ENCODE measurements at regions not wholly inside any gene's neighbourhood (a gene's known extent, or its start where the extent isn't known, plus 50 kb on each side); places are given as distances from the start of the nearest gene placed in this dataset.

GRCh38 chr5:74519679-74520078 is 120.8 kb downstream of the ENC1 start:
- no peak overlapping the region for H3K9ac ChIP-seq (replicated peaks; ENCODE audit: extremely low read depth, insufficient read depth, low read length)
- H3K79me2 ChIP-seq (ENCODE audit: control insufficient read depth, insufficient read depth, low read length) = no peaks in the 10 kb centered on the region
- BruUV-seq (replicated peaks) = no TSS peak
- no peak overlapping the region for H3K4me2 ChIP-seq (ENCODE audit: insufficient read depth, low read length)
- H3K36me3 ChIP-seq (ENCODE audit: control insufficient read depth in 2 of 2, extremely low read depth in 1 of 2, insufficient read depth in 2 of 2, low read length in 2 of 2) = no peaks in the 10 kb centered on the region
- CTCF ChIA-PET = interaction anchor here (2.3 kb wide), 1 partner anchor 121 kb away, joined by 8 read pairs; the partner anchor contains the start of gene ENC1
- dilution Hi-C loops (cut with MboI; ENCODE audit: extremely low pct_ligation_motif_present, low sequenced_read_pairs) (no loop called here), intact Hi-C loops (cut with micrococcal nuclease) (no loop called here)
- TF ChIP-seq EZH2 (IDR thresholded peaks at IDR 0.05; ENCODE audit: borderline replicate concordance, low read depth, low read length, severe bottlenecking) = no peak
- no peak for TF ChIP-seq GATA2 (IDR thresholded peaks at IDR 0.05; ENCODE audit: insufficient read depth, insufficient read length, low read depth, low read length)
- TF ChIP-seq POLR2AphosphoS5 (IDR thresholded peaks at IDR 0.05; ENCODE audit: insufficient read depth, low read depth, low read length) = no peak
- TF ChIP-seq POLR2A (IDR thresholded peaks at IDR 0.05; ENCODE audit: low read depth, low read length) = no peak
- no peak for TF ChIP-seq FOS (IDR thresholded peaks at IDR 0.05; ENCODE audit: borderline replicate concordance, insufficient read depth, low read length)
- no peak for TF ChIP-seq MYC (IDR thresholded peaks at IDR 0.05; ENCODE audit: low read depth, low read length)
- no peak for TF ChIP-seq CTCF (IDR thresholded peaks at IDR 0.05; ENCODE audit: extremely low read depth in 1 of 2, insufficient read depth in 1 of 2, low read depth in 1 of 2, low read length in 2 of 2)
- no peak for TF ChIP-seq JUN (IDR thresholded peaks at IDR 0.05; ENCODE audit: borderline replicate concordance, insufficient read depth, insufficient read length, low read depth)
- no peak for TF ChIP-seq MAX (IDR thresholded peaks at IDR 0.05; ENCODE audit: insufficient read depth, insufficient read length)
- FAIRE-seq (no peak), DNase-seq (ENCODE audit: low read depth, low spot score) (no peak)
- no peaks in the 10 kb centered on the region for H4K20me1 ChIP-seq (replicated peaks; ENCODE audit: control insufficient read depth, extremely low read depth, insufficient read depth, low read length)
- no peak overlapping the region for H3K4me3 ChIP-seq (replicated peaks in 1 of 3; ENCODE audit: insufficient read depth in 1 of 3, low read depth in 1 of 3, low read length in 3 of 3)
- H3K9me3 ChIP-seq (replicated peaks; ENCODE audit: control insufficient read depth, insufficient read depth, low read length) = no peaks in the 10 kb centered on the region
- H3K27ac ChIP-seq (ENCODE audit: insufficient read depth, low read depth, low read length) = no peak overlapping the region
- H3K9me1 ChIP-seq (replicated peaks; ENCODE audit: control insufficient read depth, extremely low read depth, insufficient read depth, low read length) = no peaks in the 10 kb centered on the region
- H2AFZ ChIP-seq (ENCODE audit: low read depth, low read length) = no peak overlapping the region
- POLR2A ChIA-PET = no interaction called here
- H3K4me1 ChIP-seq (ENCODE audit: control insufficient read depth, extremely low read depth, insufficient read depth, low read length) = peaks cover 4% of the 10 kb centered on the region
- no peaks in the 10 kb centered on the region for H3K27me3 ChIP-seq (ENCODE audit: control insufficient read depth in 2 of 2, insufficient read depth in 2 of 2, low read length in 2 of 2)

Measured in endothelial cell of umbilical vein (primary cell).